Ascending aorta (tissue), 2 donors: ENCODE measurements at regions not wholly inside any gene's neighbourhood (a gene's known extent, or its start where the extent isn't known, plus 50 kb on each side); places are given as distances from the start of the nearest gene placed in this dataset.
A peak's percentile ranks its signal among the peaks of the same experiment; 100 is the strongest.

Source experiments
- DNase-seq, 2 donors: peaks; one replicate each; pipeline ENCODE4 v3.0.0-alpha.2; 2019; ENCODE audit warnings: low spot score in 2 of 2
- H3K27ac ChIP-seq, 2 donors: fragments of 200-600 bp; sonication (generic); one replicate each; pipeline ENCODE4 v1.5.1; 2016 to 2017; ENCODE audit warnings: mild to moderate bottlenecking in 1 of 2
- H3K27me3 ChIP-seq: fragments of 200-600 bp; sonication (generic); one replicate; pipeline ENCODE4 v1.5.1; 2017
- H3K36me3 ChIP-seq, 2 donors: fragments of 200-600 bp; sonication (generic); one replicate each; pipeline ENCODE4 v1.5.1; 2016
- H3K4me1 ChIP-seq, 2 donors: fragments of 200-600 bp; sonication (generic); one replicate each; pipeline ENCODE4 v1.5.1; 2016 to 2017; ENCODE audit warnings: mild to moderate bottlenecking in 1 of 2
- H3K4me3 ChIP-seq, 2 donors: fragments of 200-600 bp; sonication (generic); one replicate each; pipeline ENCODE4 v1.5.1; 2016 to 2017; ENCODE audit warnings: mild to moderate bottlenecking in 1 of 2
- H3K9me3 ChIP-seq, 2 donors: fragments of 200-600 bp; sonication (generic); one replicate each; pipeline ENCODE4 v1.5.1; 2016
- CTCF ChIP-seq, 3 experiments: fragments of 200-600 bp in 2 of 3; fragments of 450-650 bp in 1 of 3; sonication (generic) in 2 of 3; IDR thresholded peaks; one replicate each; pipeline ENCODE4 v1.5.1; 2016 to 2019; ENCODE audit warnings: antibody characterized with exemption in 3 of 3, mild to moderate bottlenecking in 1 of 3, moderate library complexity in 1 of 3
- intact Hi-C: fragments of 100-400 bp; cut with DNase I; formaldehyde crosslinking; loops from one replicate; pipeline ENCODE4 v1.15.1; 2023

- Histone ChIP-seq H3K9me3 (no peaks in the 10 kb centered on the region), H3K4me3 (peak overlapping the region in 1 of 2 donors; percentile 31), H3K27ac (no peak overlapping the region), H3K36me3 (no peaks in the 10 kb centered on the region), H3K4me1 (peaks cover 0 to 3% of the 10 kb centered on the region in 2 donors), H3K27me3 (no peaks in the 10 kb centered on the region)
- no peak for DNase-seq
- intact Hi-C loops = no loop called here
- TF ChIP-seq CTCF (IDR thresholded peaks at IDR 0.05) = no peak
Observed at GRCh38 chr13:109684824-109685202, 101.6 kb downstream of the IRS2 start.

GRCh38 chr13:109684084-109684823 is 102.1 kb downstream of the IRS2 start:
- no peaks in the 10 kb centered on the region for H3K9me3 ChIP-seq
- no peaks in the 10 kb centered on the region for H3K36me3 ChIP-seq
- peaks cover 0 to 3% of the 10 kb centered on the region in 2 donors for H3K4me1 ChIP-seq
- intact Hi-C loops = no loop called here
- no peak for TF ChIP-seq CTCF (IDR thresholded peaks at IDR 0.05)
- H3K27me3 ChIP-seq = no peaks in the 10 kb centered on the region
- H3K27ac ChIP-seq = no peak overlapping the region
- DNase-seq = no peak
- H3K4me3 ChIP-seq = no peak overlapping the region

GRCh38 chr13:109682534-109683244 is 103.7 kb downstream of the IRS2 start:
- H3K27ac ChIP-seq = no peak overlapping the region
- no peak overlapping the region for H3K4me3 ChIP-seq
- intact Hi-C loops = no loop called here
- DNase-seq = no peak
- peaks cover 0 to 3% of the 10 kb centered on the region in 2 donors for H3K4me1 ChIP-seq
- no peaks in the 10 kb centered on the region for H3K9me3 ChIP-seq
- H3K27me3 ChIP-seq = no peaks in the 10 kb centered on the region
- TF ChIP-seq CTCF (IDR thresholded peaks at IDR 0.05) = no peak
- H3K36me3 ChIP-seq = no peaks in the 10 kb centered on the region

GRCh38 chr13:109680930-109681329 is 105.5 kb downstream of the IRS2 start:
- DNase-seq = no peak
- no peak for TF ChIP-seq CTCF (IDR thresholded peaks at IDR 0.05)
- Histone ChIP-seq H3K4me1 (peaks cover 0 to 3% of the 10 kb centered on the region in 2 donors), H3K27ac (no peak overlapping the region), H3K36me3 (no peaks in the 10 kb centered on the region), H3K9me3 (no peaks in the 10 kb centered on the region), H3K4me3 (no peak overlapping the region), H3K27me3 (no peaks in the 10 kb centered on the region)
- intact Hi-C loops = no loop called here

- Histone ChIP-seq H3K4me3 (no peak overlapping the region), H3K4me1 (peaks cover 0 to 3% of the 10 kb centered on the region in 2 donors), H3K9me3 (no peaks in the 10 kb centered on the region), H3K36me3 (no peaks in the 10 kb centered on the region), H3K27ac (no peak overlapping the region), H3K27me3 (no peaks in the 10 kb centered on the region)
- intact Hi-C loops = no loop called here
- no peak for TF ChIP-seq CTCF (IDR thresholded peaks at IDR 0.05)
- DNase-seq = no peak
Observed at GRCh38 chr13:109680288-109680687, 106.1 kb downstream of the IRS2 start.
